RWPE1 (cell line): ENCODE measurements at regions not wholly inside any gene's neighbourhood (a gene's known extent, or its start where the extent isn't known, plus 50 kb on each side); places are given as distances from the start of the nearest gene placed in this dataset.

ENCODE experiments used
- CTCF ChIA-PET: fragments of 350-600 bp; sonication (Branson Sonifier 250); formaldehyde crosslinking; extraction: SDS; loops from one replicate; lab custom pipeline; 2021; lab: Yijun Ruan, JAX
- POLR2A ChIA-PET: fragments of 400-600 bp; formaldehyde crosslinking; extraction: SDS; loops from one replicate; lab custom pipeline; 2020; ENCODE audit warnings: antibody characterized with exemption; ENCODE audit not compliant: low non-redundant PET; lab: Yijun Ruan, JAX
- DNase-seq: peaks from one replicate; pipeline ENCODE4 v3.0.0; 2012; ENCODE audit warnings: low spot score
- H3K27ac ChIP-seq: fragments of 450-650 bp; 2 replicates; pipeline ENCODE4 v1.5.1; 2017
- CTCF ChIP-seq: fragments of 450-650 bp; conservative IDR thresholded peaks from 2 replicates; pipeline ENCODE4 v1.5.1; 2017; ENCODE audit warnings: low read depth, mild to moderate bottlenecking

GRCh38 chr15:69787791-69788190 lies 309.9 kb downstream of the TLE3 start:
- CTCF ChIA-PET: no interaction called here
- POLR2A ChIA-PET: no interaction called here

GRCh38 chr15:69789648-69790393 lies 307.9 kb downstream of the TLE3 start:
- POLR2A ChIA-PET: no interaction called here
- CTCF ChIA-PET: interaction anchor here (0.5 to 0.6 kb wide), 2 partner anchors 393 to 618 kb away, joined by 3 read pairs; no protein-coding TSS in a partner anchor
- TF ChIP-seq CTCF: no peak
- no peak for DNase-seq
- H3K27ac ChIP-seq: no peak overlapping the region

More at GRCh38 chr15:69787791-69788190, 309.9 kb downstream of the TLE3 start:
- H3K27ac ChIP-seq: no peak overlapping the region
- no peak for DNase-seq
- no peak for TF ChIP-seq CTCF

GRCh38 chr15:69790632-69791031 lies 307.1 kb downstream of the TLE3 start:
- ChIA-PET POLR2A (no interaction called here), CTCF (no interaction called here)
- no peak for DNase-seq
- no peak overlapping the region for H3K27ac ChIP-seq
- TF ChIP-seq CTCF: no peak

GRCh38 chr15:69792823-69793222 lies 304.9 kb downstream of the TLE3 start:
- DNase-seq: no peak
- ChIA-PET POLR2A (no interaction called here), CTCF (no interaction called here)
- no peak overlapping the region for H3K27ac ChIP-seq
- TF ChIP-seq CTCF: no peak

GRCh38 chr15:69793431-69793780 lies 304.3 kb downstream of the TLE3 start:
- H3K27ac ChIP-seq: no peak overlapping the region
- ChIA-PET CTCF (no interaction called here), POLR2A (no interaction called here)
- no peak for TF ChIP-seq CTCF
- DNase-seq: no peak

- no peak overlapping the region for H3K27ac ChIP-seq
- no peak for TF ChIP-seq CTCF
- POLR2A ChIA-PET: no interaction called here
- CTCF ChIA-PET: no interaction called here
- no peak for DNase-seq
Measured at GRCh38 chr15:69793781-69794451, 303.8 kb downstream of the TLE3 start.
